ENCODE measurements at regions not wholly inside any gene's neighbourhood (a gene's known extent, or its start where the extent isn't known, plus 50 kb on each side); places are given as distances from the start of the nearest gene placed in this dataset.

- no peak for TF ChIP-seq CTCF (IDR thresholded peaks at IDR 0.05; ENCODE audit: insufficient read depth, low read length)
- no peak for DNase-seq (ENCODE audit: low read depth)
- H3K4me3 ChIP-seq (ENCODE audit: low read depth, low read length) = no peak overlapping the region
Observed at GRCh38 chr20:4524307-4524706, 161.9 kb upstream of the PRNP start.

- TF ChIP-seq CTCF (IDR thresholded peaks at IDR 0.05; ENCODE audit: insufficient read depth, low read length) = no peak
- no peak overlapping the region for H3K4me3 ChIP-seq (ENCODE audit: low read depth, low read length)
- DNase-seq (ENCODE audit: low read depth) = no peak
Observed at GRCh38 chr20:4522310-4522709, 163.9 kb upstream of the PRNP start.

GRCh38 chr20:4521170-4521968, 164.9 kb upstream of the PRNP start:
- TF ChIP-seq CTCF (IDR thresholded peaks at IDR 0.05; ENCODE audit: insufficient read depth, low read length) = no peak
- no peak for DNase-seq (ENCODE audit: low read depth)
- no peak overlapping the region for H3K4me3 ChIP-seq (ENCODE audit: low read depth, low read length)

GRCh38 chr20:4519534-4519933, 166.7 kb upstream of the PRNP start:
- DNase-seq (ENCODE audit: low read depth) = no peak

GRCh38 chr20:4516876-4517275, 169.4 kb upstream of the PRNP start:
- H3K4me3 ChIP-seq (ENCODE audit: low read depth, low read length) = no peak overlapping the region
- TF ChIP-seq CTCF (IDR thresholded peaks at IDR 0.05; ENCODE audit: insufficient read depth, low read length) = no peak
- no peak for DNase-seq (ENCODE audit: low read depth)

More at GRCh38 chr20:4519534-4519933, 166.7 kb upstream of the PRNP start:
- no peak overlapping the region for H3K4me3 ChIP-seq (ENCODE audit: low read depth, low read length)
- peak; percentile 34 for TF ChIP-seq CTCF (IDR thresholded peaks at IDR 0.05; ENCODE audit: insufficient read depth, low read length)

GRCh38 chr20:4513720-4514119, 172.5 kb upstream of the PRNP start:
- DNase-seq (ENCODE audit: low read depth) = peak; percentile 62
- no peak for TF ChIP-seq CTCF (IDR thresholded peaks at IDR 0.05; ENCODE audit: insufficient read depth, low read length)
- H3K4me3 ChIP-seq (ENCODE audit: low read depth, low read length) = no peak overlapping the region

All from fibroblast of the aortic adventitia (primary cell).